ENCODE measurements at regions not wholly inside any gene's neighbourhood (a gene's known extent, or its start where the extent isn't known, plus 50 kb on each side); places are given as distances from the start of the nearest gene placed in this dataset.
"Not testable (repeated sequence)": the region's sequence is repeated elsewhere in the genome, so short reads cannot be mapped to it uniquely, and the experiment has no call there.

GRCh38 chr9:97766092-97766491 is 69.0 kb upstream of the XPA start:
- H3K27ac Mint-ChIP-seq = no peak overlapping the region
- peaks cover 56% of the 10 kb centered on the region for H3K27me3 Mint-ChIP-seq
- H3K36me3 Mint-ChIP-seq = no peaks in the 10 kb centered on the region
- no peaks in the 10 kb centered on the region for H3K4me1 Mint-ChIP-seq
- H3K4me3 Mint-ChIP-seq = no peak overlapping the region
- CTCF ChIA-PET = no interaction called here
- DNase-seq = no peak
- no peaks in the 10 kb centered on the region for H3K9me3 Mint-ChIP-seq

- no peaks in the 10 kb centered on the region for H3K36me3 Mint-ChIP-seq
- no peaks in the 10 kb centered on the region for H3K4me1 Mint-ChIP-seq
- no peak overlapping the region for H3K4me3 Mint-ChIP-seq
- CTCF ChIA-PET = no interaction called here
- H3K27ac Mint-ChIP-seq = no peak overlapping the region
- peaks cover 55% of the 10 kb centered on the region for H3K27me3 Mint-ChIP-seq
- H3K9me3 Mint-ChIP-seq = no peaks in the 10 kb centered on the region
- DNase-seq = no peak
Observed at GRCh38 chr9:97766610-97767009, 69.5 kb upstream of the XPA start.

GRCh38 chr9:97767891-97768290 is 70.8 kb upstream of the XPA start:
- peaks cover 43% of the 10 kb centered on the region for H3K27me3 Mint-ChIP-seq
- CTCF ChIA-PET = no interaction called here
- DNase-seq = no peak
- H3K27ac Mint-ChIP-seq = no peak overlapping the region
- no peaks in the 10 kb centered on the region for H3K4me1 Mint-ChIP-seq
- H3K36me3 Mint-ChIP-seq = no peaks in the 10 kb centered on the region
- no peaks in the 10 kb centered on the region for H3K9me3 Mint-ChIP-seq
- H3K4me3 Mint-ChIP-seq = no peak overlapping the region

GRCh38 chr9:97768746-97769145 is 71.6 kb upstream of the XPA start:
- CTCF ChIA-PET = no interaction called here
- Mint-ChIP-seq H3K4me3 (no peak overlapping the region), H3K27me3 (peaks cover 42% of the 10 kb centered on the region), H3K36me3 (no peaks in the 10 kb centered on the region), H3K27ac (no peak overlapping the region), H3K4me1 (no peaks in the 10 kb centered on the region), H3K9me3 (no peaks in the 10 kb centered on the region)
- no peak for DNase-seq

GRCh38 chr9:97769208-97769607 is 72.1 kb upstream of the XPA start:
- Mint-ChIP-seq H3K9me3 (no peaks in the 10 kb centered on the region), H3K4me3 (no peak overlapping the region), H3K4me1 (no peaks in the 10 kb centered on the region), H3K27ac (no peak overlapping the region), H3K27me3 (peaks cover 42% of the 10 kb centered on the region), H3K36me3 (no peaks in the 10 kb centered on the region)
- CTCF ChIA-PET = no interaction called here
- no peak for DNase-seq

GRCh38 chr9:97770808-97771372 is 73.8 kb upstream of the XPA start:
- no peaks in the 10 kb centered on the region for H3K36me3 Mint-ChIP-seq
- no peaks in the 10 kb centered on the region for H3K9me3 Mint-ChIP-seq
- CTCF ChIA-PET = no interaction called here
- H3K4me1 Mint-ChIP-seq = no peaks in the 10 kb centered on the region
- no peak overlapping the region for H3K27ac Mint-ChIP-seq
- peaks cover 36% of the 10 kb centered on the region for H3K27me3 Mint-ChIP-seq
- no peak overlapping the region for H3K4me3 Mint-ChIP-seq
- DNase-seq = no peak

- Mint-ChIP-seq H3K9me3 (no peaks in the 10 kb centered on the region), H3K4me3 (no peak overlapping the region), H3K27ac (no peak overlapping the region), H3K4me1 (no peaks in the 10 kb centered on the region), H3K27me3 (peaks cover 35% of the 10 kb centered on the region), H3K36me3 (no peaks in the 10 kb centered on the region)
- no peak for DNase-seq
- CTCF ChIA-PET = no interaction called here
Observed at GRCh38 chr9:97771641-97772040, 74.5 kb upstream of the XPA start.

- no peak for DNase-seq
- CTCF ChIA-PET = no interaction called here
- Mint-ChIP-seq H3K36me3 (no peaks in the 10 kb centered on the region), H3K4me3 (no peak overlapping the region), H3K9me3 (no peaks in the 10 kb centered on the region), H3K27me3 (peaks cover 34% of the 10 kb centered on the region), H3K4me1 (no peaks in the 10 kb centered on the region), H3K27ac (no peak overlapping the region)
Observed at GRCh38 chr9:97772145-97772544, 75.0 kb upstream of the XPA start.

- Mint-ChIP-seq H3K4me1 (no peaks in the 10 kb centered on the region), H3K4me3 (no peak overlapping the region), H3K27ac (no peak overlapping the region), H3K36me3 (no peaks in the 10 kb centered on the region), H3K9me3 (no peaks in the 10 kb centered on the region), H3K27me3 (peaks cover 34% of the 10 kb centered on the region)
- no peak for DNase-seq
- CTCF ChIA-PET = no interaction called here
Observed at GRCh38 chr9:97773091-97773490, 76.0 kb upstream of the XPA start.

GRCh38 chr9:97773723-97774122 is 76.6 kb upstream of the XPA start:
- CTCF ChIA-PET = no interaction called here
- Mint-ChIP-seq H3K36me3 (no peaks in the 10 kb centered on the region), H3K27me3 (peaks cover 34% of the 10 kb centered on the region), H3K9me3 (peaks cover 4% of the 10 kb centered on the region), H3K4me3 (no peak overlapping the region), H3K27ac (no peak overlapping the region), H3K4me1 (no peaks in the 10 kb centered on the region)
- no peak for DNase-seq

- DNase-seq = no peak
- CTCF ChIA-PET = no interaction called here
- H3K36me3 Mint-ChIP-seq = no peaks in the 10 kb centered on the region
- peaks cover 27% of the 10 kb centered on the region for H3K27me3 Mint-ChIP-seq
- H3K9me3 Mint-ChIP-seq = peaks cover 9% of the 10 kb centered on the region
- no peaks in the 10 kb centered on the region for H3K4me1 Mint-ChIP-seq
- H3K4me3 Mint-ChIP-seq = no peak overlapping the region
- H3K27ac Mint-ChIP-seq = no peak overlapping the region
Observed at GRCh38 chr9:97774673-97775072, 77.5 kb upstream of the XPA start.

- DNase-seq, H3K4me1 Mint-ChIP-seq, CTCF ChIA-PET, H3K9me3 Mint-ChIP-seq, H3K4me3 Mint-ChIP-seq, H3K27ac Mint-ChIP-seq, H3K36me3 Mint-ChIP-seq: not testable (repeated sequence)
- H3K27me3 Mint-ChIP-seq = peaks cover 28% of the 10 kb centered on the region
Observed at GRCh38 chr9:97778740-97779139, 74.3 kb upstream of the FOXE1 start.

- Mint-ChIP-seq H3K27me3 (peaks cover 30% of the 10 kb centered on the region), H3K4me3 (no peak overlapping the region), H3K4me1 (no peaks in the 10 kb centered on the region), H3K36me3 (no peaks in the 10 kb centered on the region), H3K9me3 (peaks cover 9% of the 10 kb centered on the region), H3K27ac (no peak overlapping the region)
- DNase-seq = no peak
- CTCF ChIA-PET = no interaction called here
Observed at GRCh38 chr9:97779608-97780007, 73.4 kb upstream of the FOXE1 start.

- Mint-ChIP-seq H3K4me1 (no peaks in the 10 kb centered on the region), H3K27ac (no peak overlapping the region), H3K4me3 (no peak overlapping the region), H3K9me3 (peaks cover 9% of the 10 kb centered on the region), H3K27me3 (peaks cover 32% of the 10 kb centered on the region), H3K36me3 (no peaks in the 10 kb centered on the region)
- no peak for DNase-seq
- CTCF ChIA-PET = no interaction called here
Observed at GRCh38 chr9:97781902-97782301, 71.1 kb upstream of the FOXE1 start.

- Mint-ChIP-seq H3K27ac (no peak overlapping the region), H3K36me3 (no peaks in the 10 kb centered on the region), H3K9me3 (no peaks in the 10 kb centered on the region), H3K4me1 (no peaks in the 10 kb centered on the region), H3K27me3 (peaks cover 48% of the 10 kb centered on the region), H3K4me3 (no peak overlapping the region)
- CTCF ChIA-PET = no interaction called here
- DNase-seq = no peak
Observed at GRCh38 chr9:97786341-97786740, 66.7 kb upstream of the FOXE1 start.

- no peaks in the 10 kb centered on the region for H3K9me3 Mint-ChIP-seq
- H3K36me3 Mint-ChIP-seq = no peaks in the 10 kb centered on the region
- no peaks in the 10 kb centered on the region for H3K4me1 Mint-ChIP-seq
- DNase-seq = no peak
- CTCF ChIA-PET = no interaction called here
- H3K27ac Mint-ChIP-seq = no peak overlapping the region
- no peak overlapping the region for H3K4me3 Mint-ChIP-seq
- peaks cover 38% of the 10 kb centered on the region for H3K27me3 Mint-ChIP-seq
Observed at GRCh38 chr9:97787551-97787950, 65.5 kb upstream of the FOXE1 start.
